Fibroblast of peridontal ligament (primary cell): ENCODE measurements at regions not wholly inside any gene's neighbourhood (a gene's known extent, or its start where the extent isn't known, plus 50 kb on each side); places are given as distances from the start of the nearest gene placed in this dataset.
"Not testable (repeated sequence)": the region's sequence is repeated elsewhere in the genome, so short reads cannot be mapped to it uniquely, and the experiment has no call there.

Experiments used
- DNase-seq: peaks from one replicate; pipeline ENCODE4 v3.0.0-alpha.2; 2010; ENCODE audit errors: extremely low read depth

GRCh38 chr4:175277816-175278215, 359.7 kb downstream of the ADAM29 start:
- no peak for DNase-seq

DNA sequence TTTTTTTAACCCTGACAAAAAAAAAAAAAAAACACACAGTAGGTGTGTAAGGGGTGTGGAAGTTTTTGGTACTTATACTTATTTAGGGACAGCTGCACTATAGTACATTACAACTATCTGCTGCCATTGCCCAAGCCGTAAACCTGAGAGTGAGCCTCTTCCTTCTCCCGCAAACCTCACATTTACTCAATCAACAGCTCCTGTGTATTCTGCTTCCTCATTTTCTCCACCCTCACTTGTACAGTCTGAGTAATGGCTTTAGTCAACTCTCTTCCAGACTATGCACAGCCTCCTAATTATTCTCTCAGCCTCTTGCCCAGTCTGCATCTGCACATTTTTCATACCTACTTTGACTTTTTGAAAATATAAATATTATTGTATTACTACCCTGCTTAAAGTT, 362.0 kb downstream of the ADAM29 start:
- no peak for DNase-seq

DNA sequence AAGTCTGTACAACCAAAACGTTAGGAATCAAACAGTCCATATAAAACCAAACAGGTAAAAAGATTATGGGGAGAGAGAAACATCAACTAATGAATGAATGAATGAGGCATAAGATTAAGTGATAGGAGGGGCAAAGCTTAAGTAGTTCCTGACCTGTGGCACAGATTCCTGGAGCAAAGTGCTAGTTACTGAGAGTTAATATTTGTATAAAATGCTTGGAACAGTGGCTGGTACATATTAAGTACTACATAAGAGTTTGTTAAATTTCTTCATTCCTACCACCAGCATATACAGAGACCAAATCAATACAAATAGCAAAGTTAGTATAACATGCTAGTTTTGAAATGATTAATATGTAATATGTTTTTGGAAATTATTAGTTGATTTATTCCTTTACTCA, 363.7 kb downstream of the ADAM29 start:
- DNase-seq: no peak

DNA sequence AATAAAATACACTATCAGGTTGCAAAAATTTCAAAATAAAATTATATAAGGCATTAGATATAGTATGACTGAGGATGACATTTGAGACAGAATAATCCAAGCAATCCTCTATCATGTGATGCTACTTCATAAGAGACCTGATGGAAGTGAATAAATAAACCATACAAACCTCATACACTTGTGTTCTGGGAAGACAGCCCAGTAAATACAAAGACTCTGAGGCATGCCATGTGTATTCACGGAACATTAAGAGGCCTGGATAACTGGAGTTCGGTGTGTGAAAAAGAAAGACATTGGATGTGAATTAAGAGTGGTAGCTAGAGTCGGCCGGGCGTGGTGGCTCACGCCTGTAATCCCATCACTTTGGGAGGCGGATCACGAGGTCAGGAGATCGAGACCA, 364.2 kb downstream of the ADAM29 start:
- DNase-seq: peak; percentile 40

DNA sequence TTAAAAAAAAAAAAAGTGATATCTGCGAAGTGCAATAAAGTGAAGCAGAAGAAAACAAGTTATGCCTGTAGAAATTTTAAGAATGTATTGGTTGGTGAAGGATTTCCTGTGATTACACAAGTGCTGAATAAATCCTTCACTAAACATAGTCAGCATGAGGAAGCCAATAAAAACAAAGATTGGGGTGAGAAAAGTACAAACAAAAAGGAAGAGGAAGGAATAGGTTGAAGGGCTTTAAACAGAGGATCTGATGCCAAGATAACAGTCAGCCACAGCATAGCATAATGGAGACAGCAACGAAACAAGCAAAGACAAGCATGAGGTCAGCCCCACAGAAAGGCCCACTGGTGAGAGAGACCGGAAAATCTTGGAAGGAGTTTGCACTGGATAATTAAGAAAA, 372.2 kb downstream of the ADAM29 start:
- DNase-seq: peak; percentile 67

DNA sequence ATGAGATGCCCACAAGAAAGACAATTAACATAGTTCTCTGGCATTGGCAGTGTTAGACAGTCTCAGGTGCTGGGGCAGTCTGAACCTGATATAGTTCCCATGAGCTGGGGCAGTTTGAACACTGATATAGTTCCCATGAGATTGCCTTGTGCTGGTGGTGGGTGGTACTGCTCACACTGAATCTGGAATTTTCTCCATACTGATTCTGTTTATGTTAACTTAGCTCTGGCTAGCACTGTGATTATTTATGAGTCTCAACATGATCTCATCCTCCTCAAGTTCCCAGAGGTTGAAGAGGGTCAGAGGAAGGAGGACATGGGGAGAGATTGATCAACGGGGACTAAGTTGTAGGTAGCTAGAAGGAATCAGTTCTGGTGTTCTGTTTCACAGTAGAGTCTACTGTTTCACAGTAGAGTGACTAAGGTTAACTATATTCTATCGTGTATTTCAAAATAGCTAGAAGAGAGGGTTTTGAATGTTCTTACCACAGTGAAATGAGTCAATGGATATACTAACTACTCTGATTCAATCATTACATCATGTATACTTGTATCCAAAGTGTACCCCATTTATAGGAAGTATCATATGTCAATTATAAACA, 379.9 kb downstream of the ADAM29 start:
- peak; percentile 75 for DNase-seq

- DNase-seq: no peak
These were observed 388.3 kb downstream of the ADAM29 start for GRCh38 chr4:175306436-175306835.

DNA sequence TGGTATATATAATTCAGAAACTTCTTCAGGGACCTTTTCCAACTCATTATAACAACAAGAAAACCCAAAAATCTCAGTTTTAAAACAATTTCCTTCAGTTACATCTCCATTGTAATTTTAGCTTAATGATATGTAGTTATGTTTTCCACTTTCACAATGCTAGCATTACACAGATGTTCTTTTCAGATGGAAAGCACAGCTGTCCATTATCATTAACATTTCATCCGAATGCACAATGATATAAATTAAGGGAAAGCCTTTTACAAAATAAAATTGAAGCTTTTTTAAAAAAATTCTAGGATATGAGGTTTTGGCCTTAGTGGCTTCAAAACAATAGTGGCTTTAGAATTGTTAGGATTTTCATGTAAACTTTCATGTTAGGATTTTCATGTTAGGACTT, 389.2 kb downstream of the ADAM29 start:
- no peak for DNase-seq

DNA sequence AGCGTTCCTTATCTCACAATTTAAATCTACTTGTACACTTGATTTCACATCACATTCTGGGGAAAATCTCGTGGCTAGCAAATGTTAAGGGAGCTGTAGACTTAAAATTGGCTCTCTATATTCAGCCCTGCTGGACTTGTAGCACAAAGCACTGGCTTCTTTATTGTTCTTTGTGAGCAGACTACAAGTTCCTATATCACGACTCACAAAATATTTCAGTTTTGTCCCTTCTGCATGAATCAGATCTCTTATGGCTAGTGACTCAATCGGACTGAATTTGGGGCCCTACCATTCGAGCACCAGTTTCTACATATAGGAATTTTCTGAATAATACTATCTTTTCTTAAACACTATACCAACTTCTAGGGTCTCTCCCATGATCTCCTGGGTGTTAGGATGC, 390.1 kb downstream of the ADAM29 start:
- peak; percentile 47 for DNase-seq

- DNase-seq: no peak
These were observed 390.9 kb downstream of the ADAM29 start for GRCh38 chr4:175309041-175309440.

DNA sequence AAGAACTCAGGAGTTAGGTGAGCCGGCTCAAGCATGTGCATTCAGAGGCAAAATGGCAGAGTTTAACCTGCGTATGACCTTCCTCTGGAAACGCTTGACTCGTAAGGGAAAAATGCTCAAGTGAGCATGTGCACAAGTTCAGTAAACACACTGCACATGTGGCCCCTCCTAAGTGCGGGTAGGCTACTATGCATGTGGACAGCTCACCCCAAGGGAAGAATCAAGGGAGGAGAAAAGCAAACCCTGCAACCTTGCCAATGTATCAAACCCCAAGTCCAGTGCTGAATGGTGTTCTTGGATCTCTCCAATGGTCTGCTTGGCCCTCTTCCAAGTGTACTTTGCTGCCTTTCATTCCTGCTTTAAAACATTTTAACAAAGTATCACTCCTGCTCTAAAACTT, 407.1 kb downstream of the ADAM29 start:
- no peak for DNase-seq

GRCh38 chr4:175326796-175327195, 408.6 kb downstream of the ADAM29 start:
- DNase-seq: no peak

GRCh38 chr4:175330236-175330635, 412.1 kb downstream of the ADAM29 start:
- peak; percentile 51 for DNase-seq

DNA sequence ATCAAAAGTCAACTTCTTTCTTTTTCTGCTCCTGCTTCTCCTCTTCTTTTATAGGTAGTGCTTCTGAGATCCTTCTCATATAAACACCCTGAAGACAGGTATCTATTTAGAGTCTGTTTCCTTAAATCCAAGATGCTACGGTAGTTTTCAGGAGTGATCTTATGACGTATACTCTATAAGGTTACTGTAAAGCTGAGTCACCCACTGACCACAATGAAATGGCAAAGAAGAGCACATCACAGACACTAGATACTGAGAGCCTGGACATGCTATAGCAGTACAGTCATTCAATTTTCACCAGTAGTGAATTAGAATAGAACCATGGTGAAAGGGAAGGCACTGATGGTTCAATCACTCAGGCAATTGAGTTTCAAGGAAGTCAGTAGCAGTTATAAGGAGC, 412.5 kb downstream of the ADAM29 start:
- DNase-seq: peak; percentile 60

DNA sequence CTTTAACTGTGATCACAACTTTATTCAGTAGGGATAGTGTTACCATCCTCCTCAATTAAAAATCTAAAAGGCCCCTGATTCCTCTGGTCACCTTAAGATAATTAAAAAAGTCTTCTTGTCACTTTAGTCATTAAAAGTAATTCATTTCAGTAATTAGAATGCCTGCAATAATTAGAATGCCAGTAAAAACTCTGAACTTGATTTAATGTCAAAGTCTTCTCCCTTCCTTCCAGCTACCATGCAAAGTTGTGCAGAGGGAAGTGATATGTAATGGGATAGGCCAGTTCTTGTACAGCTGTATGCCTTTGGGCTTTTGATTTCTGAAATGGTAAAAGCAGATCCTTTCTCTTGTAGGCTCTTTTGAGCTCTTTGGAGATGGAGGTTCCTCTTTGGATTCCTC, 417.2 kb downstream of the ADAM29 start:
- no peak for DNase-seq

DNA sequence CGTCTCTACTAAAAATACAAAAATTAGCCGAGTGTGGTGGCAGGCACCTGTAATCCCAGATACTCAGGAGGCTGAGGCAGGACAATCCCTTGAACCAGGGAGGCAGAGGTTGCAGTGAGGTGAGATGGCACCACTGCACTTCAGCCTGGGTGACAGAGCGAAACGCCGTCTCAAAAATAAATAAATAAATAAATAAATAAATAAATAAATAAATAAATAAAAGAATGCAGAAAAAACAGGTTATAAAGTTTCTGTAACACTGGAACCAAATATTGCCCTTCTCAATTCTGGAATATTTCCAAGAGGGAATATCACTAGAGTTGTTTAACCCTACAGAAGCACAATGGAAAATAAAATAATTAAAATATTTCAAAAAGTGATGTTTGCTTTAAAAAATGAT, 418.4 kb downstream of the ADAM29 start:
- not testable (repeated sequence) for DNase-seq

- DNase-seq: peak; percentile 87
These were observed 421.0 kb downstream of the ADAM29 start for GRCh38 chr4:175339100-175339707.

DNA sequence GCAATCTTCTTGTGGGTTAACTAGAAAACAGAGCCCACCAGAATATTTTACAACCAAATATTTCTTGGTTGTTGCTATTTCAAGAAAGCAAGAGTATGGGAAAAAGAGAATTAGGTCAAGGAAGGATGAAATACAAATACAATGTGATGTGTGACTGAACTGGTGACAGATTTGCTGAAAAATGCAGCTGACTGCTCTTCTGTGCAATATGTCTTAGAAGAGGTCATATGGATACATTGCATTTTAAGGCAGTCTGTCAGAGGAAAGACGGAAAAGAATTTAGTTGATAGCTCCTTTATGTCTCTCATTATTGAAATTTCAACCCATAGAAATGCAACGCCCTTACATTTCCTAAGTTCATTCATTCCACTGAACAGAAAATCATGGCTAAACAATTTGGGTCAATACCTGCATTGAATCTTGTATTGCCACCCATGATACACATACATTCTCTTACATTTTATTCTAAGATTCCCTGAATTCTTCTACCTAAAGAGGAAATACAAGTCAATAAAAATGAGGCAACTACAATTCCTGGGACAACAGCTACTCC, 423.1 kb downstream of the ADAM29 start:
- DNase-seq: no peak

DNA sequence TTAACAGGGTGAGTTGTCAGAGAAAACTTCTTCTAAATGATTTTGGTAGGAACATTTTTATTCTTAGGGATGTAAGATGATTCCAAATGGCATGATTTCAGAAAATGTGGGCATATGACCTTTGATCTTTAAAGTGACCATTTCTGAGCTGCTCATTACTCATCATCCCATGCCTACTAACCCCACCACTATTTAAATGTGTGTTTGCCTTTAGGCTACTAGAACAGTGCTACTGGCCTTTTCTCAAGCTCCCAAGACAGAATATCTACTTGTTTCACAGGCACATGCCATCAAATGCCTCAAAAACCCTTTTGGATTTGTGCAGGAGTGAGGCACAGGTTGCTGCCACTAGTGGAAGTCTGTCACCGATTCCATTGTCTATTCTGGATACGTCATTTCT, 428.2 kb downstream of the ADAM29 start:
- peak; percentile 47 for DNase-seq

- DNase-seq: no peak
These were observed 432.1 kb downstream of the ADAM29 start for GRCh38 chr4:175350246-175350645.

DNA sequence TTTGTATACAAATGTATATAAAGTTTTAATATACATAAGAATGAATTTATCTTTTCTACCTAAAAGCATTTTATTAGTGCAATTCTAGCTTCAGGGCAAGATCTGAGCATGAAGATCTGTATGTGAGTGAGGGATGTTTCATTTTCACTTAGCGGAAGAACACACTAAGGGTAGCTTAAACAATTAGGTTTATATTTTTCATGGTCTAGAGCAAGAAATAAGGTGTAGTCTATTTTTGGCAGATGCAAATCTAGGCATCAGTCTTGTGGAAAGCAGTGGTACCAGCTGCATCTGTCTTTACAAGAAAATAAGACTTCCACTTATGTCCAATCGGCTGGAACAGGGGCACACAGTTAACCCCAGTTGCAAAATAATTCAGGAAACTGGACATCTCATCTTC, 433.3 kb downstream of the ADAM29 start:
- no peak for DNase-seq

- DNase-seq: peak; percentile 90
These were observed 443.0 kb downstream of the GPM6A start for GRCh38 chr4:175369087-175369486.

DNA sequence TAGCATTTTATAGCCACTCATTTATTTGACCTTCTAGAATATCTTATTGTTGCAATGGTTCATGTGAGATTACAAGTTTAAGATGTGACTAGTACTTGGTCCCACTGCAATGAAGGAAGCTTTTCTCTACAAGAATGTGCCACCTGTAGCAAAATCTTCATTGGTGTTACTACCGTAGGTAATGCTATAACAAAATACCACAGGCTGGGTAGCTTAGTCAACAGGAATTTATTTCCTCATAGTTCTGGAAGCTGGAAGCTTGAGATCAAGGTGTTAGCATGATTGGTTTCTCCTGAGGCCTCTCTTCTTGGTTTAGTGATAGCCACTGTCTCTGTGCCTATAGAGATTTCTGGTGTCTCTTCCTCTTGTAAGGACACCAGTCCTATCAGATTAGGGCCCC, 441.0 kb downstream of the GPM6A start:
- DNase-seq: no peak

- peak; percentile 68 for DNase-seq
These were observed 439.0 kb downstream of the GPM6A start for GRCh38 chr4:175373031-175373430.
